OCI-LY3 (cell line): ENCODE measurements at regions not wholly inside any gene's neighbourhood (a gene's known extent, or its start where the extent isn't known, plus 50 kb on each side); places are given as distances from the start of the nearest gene placed in this dataset.

Experiments used
- EZH2phosphoT487 ChIP-seq: fragments of 200-600 bp; shearing (Covaris generic); IDR thresholded peaks from 2 replicates; pipeline ENCODE4 v1.6.1; 2018; ENCODE audit warnings: antibody characterized with exemption, mixed run types, low read depth
- TF ChIP-seq, protein P1 (sequence below): fragments of 200-600, 300-600 bp; sonication (generic); IDR thresholded peaks from 2 replicates; pipeline ENCODE4 v1.5.1; 2014; ENCODE audit warnings: antibody characterized with exemption, low read length, low read depth

DNA sequence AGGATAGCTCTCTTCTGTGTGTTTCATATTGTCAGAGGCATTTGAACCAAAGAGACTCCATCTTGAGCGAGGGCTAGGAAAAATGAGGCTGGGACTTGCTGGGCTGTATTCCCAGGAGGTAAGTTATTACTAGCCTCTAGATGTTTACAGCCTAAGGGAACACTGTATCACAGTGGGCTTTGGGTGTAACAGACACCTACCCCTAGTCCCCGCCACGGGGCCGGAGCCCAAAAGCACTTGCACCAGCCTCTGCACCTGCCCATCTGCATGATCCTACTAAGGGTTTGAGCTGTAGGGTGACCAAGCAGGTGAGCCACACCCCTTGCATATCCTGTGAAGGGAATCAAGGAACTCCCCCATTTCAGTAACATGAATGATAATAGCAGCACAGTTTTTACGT lies 1972.2 kb downstream of the OLFM4 start:
- TF ChIP-seq, protein P1, sequence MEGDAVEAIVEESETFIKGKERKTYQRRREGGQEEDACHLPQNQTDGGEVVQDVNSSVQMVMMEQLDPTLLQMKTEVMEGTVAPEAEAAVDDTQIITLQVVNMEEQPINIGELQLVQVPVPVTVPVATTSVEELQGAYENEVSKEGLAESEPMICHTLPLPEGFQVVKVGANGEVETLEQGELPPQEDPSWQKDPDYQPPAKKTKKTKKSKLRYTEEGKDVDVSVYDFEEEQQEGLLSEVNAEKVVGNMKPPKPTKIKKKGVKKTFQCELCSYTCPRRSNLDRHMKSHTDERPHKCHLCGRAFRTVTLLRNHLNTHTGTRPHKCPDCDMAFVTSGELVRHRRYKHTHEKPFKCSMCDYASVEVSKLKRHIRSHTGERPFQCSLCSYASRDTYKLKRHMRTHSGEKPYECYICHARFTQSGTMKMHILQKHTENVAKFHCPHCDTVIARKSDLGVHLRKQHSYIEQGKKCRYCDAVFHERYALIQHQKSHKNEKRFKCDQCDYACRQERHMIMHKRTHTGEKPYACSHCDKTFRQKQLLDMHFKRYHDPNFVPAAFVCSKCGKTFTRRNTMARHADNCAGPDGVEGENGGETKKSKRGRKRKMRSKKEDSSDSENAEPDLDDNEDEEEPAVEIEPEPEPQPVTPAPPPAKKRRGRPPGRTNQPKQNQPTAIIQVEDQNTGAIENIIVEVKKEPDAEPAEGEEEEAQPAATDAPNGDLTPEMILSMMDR: no peak
- TF ChIP-seq EZH2phosphoT487: no peak
